ENCODE measurements at regions not wholly inside any gene's neighbourhood (a gene's known extent, or its start where the extent isn't known, plus 50 kb on each side); places are given as distances from the start of the nearest gene placed in this dataset.

- in situ Hi-C loops (cut with HindIII; ENCODE audit: low sequenced_read_pairs) = no loop called here
Measured at GRCh38 chr9:23522952-23523351, 303.1 kb downstream of the ELAVL2 start.

GRCh38 chr9:23524607-23525155 lies 301.4 kb downstream of the ELAVL2 start:
- in situ Hi-C loops (cut with HindIII; ENCODE audit: low sequenced_read_pairs) = loop anchor here (5.0 kb wide), 1 partner anchor 38 kb away; no protein-coding TSS in a partner anchor

DNA sequence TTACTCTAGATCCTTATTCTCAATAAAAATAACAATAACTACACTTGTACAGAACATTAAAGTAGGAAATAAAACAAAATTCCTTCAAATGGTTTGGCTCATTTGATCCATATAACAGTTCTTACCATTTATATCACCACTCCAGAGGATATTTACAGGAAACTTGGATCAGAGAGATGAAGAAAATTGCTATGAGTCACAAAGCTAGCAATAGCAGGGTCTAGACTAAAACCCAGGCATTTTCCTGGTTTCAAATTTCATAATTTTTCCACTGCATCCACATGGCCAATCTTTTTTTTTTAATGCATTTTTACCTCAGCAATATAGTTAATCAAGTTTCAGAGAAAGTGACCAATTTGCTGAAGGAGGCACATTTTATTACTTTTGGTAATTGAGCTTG lies 299.2 kb downstream of the ELAVL2 start:
- in situ Hi-C loops (cut with HindIII; ENCODE audit: low sequenced_read_pairs) = loop anchor here (5.0 kb wide), 1 partner anchor 35 kb away; no protein-coding TSS in a partner anchor

DNA sequence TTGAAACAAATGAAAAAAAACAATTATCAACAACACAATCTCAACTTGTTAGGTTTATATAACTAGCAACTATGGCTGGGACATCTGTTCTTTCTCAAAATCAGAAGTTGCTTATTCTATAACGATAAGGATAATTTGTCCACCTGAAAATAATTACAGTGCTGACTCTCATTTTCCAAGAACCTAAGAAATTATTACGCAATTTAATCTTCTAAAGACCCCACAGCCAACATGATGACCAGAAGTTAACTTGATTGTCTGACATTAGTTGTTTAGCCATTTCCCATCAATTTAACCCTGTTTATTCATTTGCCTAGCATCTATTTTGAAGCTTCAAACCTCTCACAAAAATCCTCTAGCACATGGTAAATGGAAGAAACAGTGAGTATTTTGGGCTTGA lies 293.8 kb downstream of the ELAVL2 start:
- in situ Hi-C loops (cut with HindIII; ENCODE audit: low sequenced_read_pairs) = no loop called here

DNA sequence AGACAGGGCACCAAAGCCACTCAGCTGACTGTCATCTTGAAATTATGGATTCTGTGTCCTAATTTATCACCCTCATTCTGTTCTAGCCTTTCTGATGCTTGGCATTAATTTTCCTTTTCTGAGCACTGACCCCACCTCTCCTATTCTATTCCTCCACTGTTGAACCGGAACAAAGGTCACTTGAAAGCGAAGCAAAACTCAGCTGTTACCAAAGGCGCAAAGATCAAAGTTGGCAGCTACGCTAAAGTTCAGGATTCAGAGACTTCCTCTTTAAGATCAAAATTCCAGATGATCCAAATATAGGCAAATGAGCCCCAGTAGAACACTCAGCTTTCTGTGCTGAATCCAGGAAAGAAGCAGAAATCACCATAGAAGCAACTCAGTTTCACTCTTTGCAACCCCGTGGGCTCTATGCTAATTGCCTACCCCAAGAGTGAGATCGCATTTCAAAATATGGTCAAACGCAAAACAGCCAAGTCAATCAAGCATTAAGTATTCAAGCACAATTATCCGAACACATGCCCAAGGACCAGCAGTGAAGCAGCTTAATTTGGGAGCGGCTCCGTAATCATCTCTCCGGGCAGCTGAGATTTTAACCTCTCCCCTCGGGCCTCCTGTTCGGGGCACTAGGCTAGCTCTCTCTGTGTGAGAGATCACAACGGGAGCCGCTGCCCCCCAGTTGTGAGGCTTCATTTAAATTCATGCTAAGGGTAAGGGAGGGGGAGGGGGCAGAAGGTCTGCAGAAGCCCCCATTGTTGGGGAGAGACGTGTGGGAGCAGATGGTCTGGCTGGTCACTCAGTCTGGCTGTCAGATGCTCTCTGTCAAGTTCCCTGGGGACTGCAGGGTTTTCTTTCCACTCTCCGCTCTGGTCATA lies 288.6 kb downstream of the ELAVL2 start:
- in situ Hi-C loops (cut with HindIII; ENCODE audit: low sequenced_read_pairs) = no loop called here

DNA sequence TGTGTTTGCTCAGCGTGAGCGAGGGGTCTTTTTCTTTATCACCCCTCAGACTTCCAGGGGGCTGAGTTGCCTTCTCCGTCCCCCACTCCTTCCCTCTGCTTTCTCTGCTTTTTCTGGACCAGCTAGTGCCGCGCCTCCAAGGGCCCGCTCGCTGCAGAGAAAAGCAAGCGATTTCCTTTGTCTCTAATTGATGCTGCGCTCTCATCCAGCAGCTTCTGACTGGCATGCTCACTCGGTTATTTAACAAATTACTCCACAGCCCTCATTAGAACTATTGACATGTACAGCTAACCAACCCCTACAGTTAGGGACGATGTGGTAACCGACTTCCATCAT lies 288.0 kb downstream of the ELAVL2 start:
- in situ Hi-C loops (cut with HindIII; ENCODE audit: low sequenced_read_pairs) = no loop called here

DNA sequence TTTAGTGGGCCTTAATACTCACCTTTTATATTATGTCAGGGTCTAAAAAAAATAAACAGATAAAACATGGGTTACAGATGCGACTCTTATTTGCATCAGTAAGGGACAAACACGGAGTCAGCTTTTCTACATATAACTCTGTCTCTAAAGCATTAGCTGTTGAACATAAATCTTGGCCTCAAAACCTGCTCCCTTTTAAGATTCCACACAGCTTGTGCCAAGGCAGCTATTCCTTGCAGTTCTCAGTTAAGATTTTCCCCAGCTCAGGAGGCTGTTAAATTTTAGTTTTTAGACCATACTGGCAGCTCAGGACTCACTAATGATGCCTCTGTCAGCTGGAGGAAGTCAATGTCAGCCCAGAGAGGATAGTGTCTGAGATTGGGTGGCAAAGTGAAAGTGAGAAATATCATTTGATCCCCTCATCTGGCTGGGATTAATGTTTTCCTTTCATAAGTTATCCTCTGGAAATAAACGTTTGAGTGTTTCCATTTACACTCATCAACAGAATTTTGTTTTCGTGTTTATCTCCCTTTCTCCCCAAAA lies 287.5 kb downstream of the ELAVL2 start:
- in situ Hi-C loops (cut with HindIII; ENCODE audit: low sequenced_read_pairs) = no loop called here

DNA sequence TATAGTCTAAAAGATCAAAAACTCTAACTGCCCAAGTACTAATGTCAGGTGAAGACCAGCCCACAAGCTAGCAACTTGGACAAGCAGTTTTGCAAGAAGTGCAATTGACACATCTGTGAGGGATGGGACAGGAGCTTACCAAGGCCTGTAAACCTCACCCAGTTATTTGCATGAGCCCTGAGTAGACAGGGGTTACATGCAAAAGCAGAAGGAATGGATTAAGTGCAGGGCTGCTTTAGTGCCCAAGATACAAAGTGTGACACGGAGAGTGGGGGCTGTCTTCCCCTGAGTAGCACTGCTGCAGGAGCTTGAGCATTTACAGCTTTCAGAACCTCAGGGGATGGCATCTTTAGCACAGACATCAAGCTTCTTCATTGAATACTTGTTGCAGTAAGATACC lies 286.7 kb downstream of the ELAVL2 start:
- in situ Hi-C loops (cut with HindIII; ENCODE audit: low sequenced_read_pairs) = no loop called here

DNA sequence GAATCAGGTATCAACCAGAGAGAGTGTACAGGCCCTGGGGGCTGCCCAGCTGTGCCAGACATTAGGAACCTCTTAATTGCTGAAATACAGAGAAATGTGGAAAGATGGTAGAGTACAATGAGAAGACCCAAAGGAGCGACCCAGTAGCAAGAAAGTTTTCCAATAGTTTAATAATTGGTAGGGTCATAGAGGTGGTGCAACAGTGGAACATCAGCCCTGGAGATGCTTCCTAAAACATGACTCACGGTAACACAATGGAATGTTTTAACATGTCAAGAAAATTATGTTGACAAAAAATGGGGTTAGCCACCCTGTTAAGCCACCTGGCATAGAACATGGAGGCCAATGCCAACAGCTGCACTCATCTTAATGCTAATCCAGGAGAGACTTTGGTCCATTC lies 284.1 kb downstream of the ELAVL2 start:
- in situ Hi-C loops (cut with HindIII; ENCODE audit: low sequenced_read_pairs) = no loop called here

- in situ Hi-C loops (cut with HindIII; ENCODE audit: low sequenced_read_pairs) = no loop called here
Measured at GRCh38 chr9:23542438-23542837, 283.6 kb downstream of the ELAVL2 start.

- in situ Hi-C loops (cut with HindIII; ENCODE audit: low sequenced_read_pairs) = no loop called here
Measured at GRCh38 chr9:23542927-23543326, 283.1 kb downstream of the ELAVL2 start.

DNA sequence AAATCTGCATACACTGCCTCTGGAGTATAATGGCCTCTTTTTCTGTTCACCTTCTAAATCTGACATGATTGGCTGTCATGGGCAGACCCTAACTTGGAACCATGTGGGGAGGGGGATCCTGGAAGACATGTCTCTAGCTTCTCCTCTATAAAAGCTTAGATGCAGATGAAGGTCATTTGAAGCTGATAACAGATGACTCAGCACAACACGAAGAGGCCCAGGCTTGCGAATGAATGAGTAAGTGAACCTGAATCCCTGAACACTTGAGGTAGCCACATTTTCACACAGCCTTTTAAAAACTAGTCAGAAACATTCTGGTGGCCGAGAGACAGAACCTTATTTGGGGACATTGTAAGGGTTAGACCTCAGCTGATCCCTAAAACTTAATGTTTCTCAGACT lies 282.6 kb downstream of the ELAVL2 start:
- in situ Hi-C loops (cut with HindIII; ENCODE audit: low sequenced_read_pairs) = no loop called here

DNA sequence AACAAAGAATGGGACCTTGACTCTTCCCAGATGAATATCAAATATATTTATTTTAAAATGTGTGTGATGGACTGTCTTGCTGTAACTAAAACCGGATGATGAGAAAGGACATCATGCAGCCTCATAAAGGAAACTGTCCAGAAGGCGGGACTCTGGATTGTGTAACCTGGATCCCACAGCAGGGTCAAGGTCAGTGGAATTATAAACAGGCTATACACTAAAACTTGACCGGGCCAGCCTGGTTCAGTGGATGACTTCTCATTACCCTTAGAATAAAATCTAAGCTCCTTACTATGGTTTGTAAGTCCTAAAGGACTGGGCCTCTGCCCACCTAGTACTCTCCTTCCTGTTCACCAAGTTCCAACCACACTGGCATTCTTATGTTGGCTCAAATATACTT lies 280.3 kb downstream of the ELAVL2 start:
- in situ Hi-C loops (cut with HindIII; ENCODE audit: low sequenced_read_pairs) = no loop called here

GRCh38 chr9:23551311-23551721 lies 274.7 kb downstream of the ELAVL2 start:
- in situ Hi-C loops (cut with HindIII; ENCODE audit: low sequenced_read_pairs) = no loop called here

GRCh38 chr9:23551929-23552707 lies 273.9 kb downstream of the ELAVL2 start:
- in situ Hi-C loops (cut with HindIII; ENCODE audit: low sequenced_read_pairs) = no loop called here

- in situ Hi-C loops (cut with HindIII; ENCODE audit: low sequenced_read_pairs) = no loop called here
Measured at GRCh38 chr9:23552876-23553601, 273.0 kb downstream of the ELAVL2 start.

DNA sequence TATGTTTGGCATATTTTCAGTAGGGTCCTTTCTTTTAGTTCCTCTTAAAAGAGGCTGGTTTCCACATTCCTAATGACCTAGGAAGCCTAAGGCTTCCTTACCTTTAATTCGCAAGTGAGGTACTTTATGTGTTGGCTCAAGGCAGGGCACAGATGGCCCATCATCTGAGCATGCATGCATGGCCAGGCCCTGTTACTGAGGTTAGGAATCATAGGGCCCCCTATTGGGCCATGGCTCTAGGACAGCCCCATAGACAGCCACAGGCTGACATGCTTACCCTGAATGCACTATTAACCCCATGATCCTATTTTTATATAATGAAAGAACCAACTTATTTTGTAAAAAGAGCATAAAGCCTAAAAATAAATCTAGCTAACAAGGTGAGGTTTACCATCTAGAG lies 271.4 kb downstream of the ELAVL2 start:
- in situ Hi-C loops (cut with HindIII; ENCODE audit: low sequenced_read_pairs) = no loop called here

DNA sequence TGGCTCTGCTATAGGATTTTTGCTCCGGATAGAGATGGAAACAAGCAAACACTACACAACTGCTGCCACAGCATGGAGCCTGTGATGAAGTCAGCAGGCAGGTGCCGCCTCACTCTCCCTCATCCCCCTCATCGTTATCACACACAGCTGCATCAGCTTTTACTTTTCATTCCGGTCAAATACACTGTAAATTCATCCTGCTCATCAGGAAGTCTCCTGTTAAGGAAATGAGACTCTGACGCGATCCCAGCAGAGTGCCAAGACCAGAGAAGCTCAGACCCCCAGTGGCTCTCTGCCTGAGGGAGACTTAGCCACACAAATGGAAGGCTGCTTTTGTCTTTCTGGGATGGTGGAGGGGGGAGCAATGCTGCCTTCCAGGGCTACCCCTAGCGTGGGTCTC lies 270.2 kb downstream of the ELAVL2 start:
- in situ Hi-C loops (cut with HindIII; ENCODE audit: low sequenced_read_pairs) = no loop called here

DNA sequence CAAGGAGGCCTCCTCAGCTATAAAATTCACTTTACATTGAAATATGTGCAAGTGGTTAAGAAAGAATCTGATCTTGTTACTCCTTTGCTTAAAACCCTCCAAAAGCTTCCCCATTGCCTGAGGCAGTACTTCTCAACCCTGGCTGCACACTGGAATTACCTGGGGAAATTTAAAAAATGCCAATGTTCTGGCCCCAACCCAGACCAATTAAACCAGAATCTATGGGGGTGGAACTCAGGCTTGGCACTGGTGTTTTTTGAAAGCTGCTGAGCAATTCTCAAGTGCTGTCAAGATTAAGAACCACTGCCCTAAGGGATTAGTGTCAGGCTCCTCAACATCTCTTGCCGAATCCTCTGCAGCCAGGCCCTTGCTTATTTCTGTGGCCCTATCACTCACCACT lies 269.6 kb downstream of the ELAVL2 start:
- in situ Hi-C loops (cut with HindIII; ENCODE audit: low sequenced_read_pairs) = no loop called here

DNA sequence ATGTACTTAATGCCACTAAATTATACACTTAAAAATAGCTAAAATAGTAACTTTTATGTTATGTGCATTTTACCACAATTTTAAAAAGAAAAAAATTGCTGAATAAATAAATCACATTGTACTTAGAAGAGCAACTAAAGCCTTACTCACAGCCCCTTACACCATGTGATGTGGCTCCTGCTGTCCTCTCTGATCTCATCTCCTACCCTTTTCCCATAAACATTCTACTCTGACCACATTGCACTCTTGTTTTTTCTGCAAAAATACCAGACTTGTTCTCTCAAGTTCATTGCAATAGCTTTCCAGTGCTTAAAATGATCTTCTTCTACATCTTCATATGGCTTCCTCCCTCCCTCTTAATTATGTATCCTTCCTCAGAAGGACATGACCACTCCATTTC lies 268.4 kb downstream of the ELAVL2 start:
- in situ Hi-C loops (cut with HindIII; ENCODE audit: low sequenced_read_pairs) = no loop called here

GRCh38 chr9:23559522-23559921 lies 266.5 kb downstream of the ELAVL2 start:
- in situ Hi-C loops (cut with HindIII; ENCODE audit: low sequenced_read_pairs) = no loop called here
